GM12878 (cell line): ENCODE measurements at regions not wholly inside any gene's neighbourhood (a gene's known extent, or its start where the extent isn't known, plus 50 kb on each side); places are given as distances from the start of the nearest gene placed in this dataset.

Source experiments
- ATAC-seq: fragments of 200-7000 bp; cut with Tn5 transposase; 3 replicates; pipeline ENCODE4 v1.9.1; 2020; ENCODE audit warnings: mild to moderate bottlenecking, moderate library complexity
- BruUV-seq: library from RNA; stranded (reverse); fragments of 400-500 nt; replicated peaks from 2 replicates; lab custom pipeline; 2021; lab: Mats Ljungman, UMichigan
- CTCF ChIA-PET: fragments of 300-600 bp; sonication (Branson Sonifier 250); formaldehyde crosslinking; extraction: SDS; loops from one replicate; lab custom pipeline; 2021; ENCODE audit warnings: inconsistent platforms; lab: Yijun Ruan, JAX
- POLR2A ChIA-PET: fragments of 350-600 bp; formaldehyde crosslinking; extraction: SDS; loops from one replicate; lab custom pipeline; 2021; ENCODE audit warnings: inconsistent platforms; lab: Charles Lee
- RAD21 ChIA-PET: fragments of 300-600 bp; sonication (Branson Sonifier 250); formaldehyde crosslinking; loops from one replicate; lab custom pipeline; 2023; ENCODE audit warnings: antibody characterized with exemption; ENCODE audit not compliant: unreplicated experiment; lab: Charles Lee
- SMC1A ChIA-PET: fragments of 300-600 bp; sonication (Branson Sonifier 250); formaldehyde crosslinking; loops from one replicate; lab custom pipeline; 2023; ENCODE audit not compliant: unreplicated experiment, uncharacterized antibody; lab: Charles Lee
- DNase-seq: peaks from one replicate; pipeline ENCODE4 v3.0.0-alpha.2; 2011; ENCODE audit warnings: low read depth, low spot score
- FAIRE-seq: peaks from 3 replicates; lab custom pipeline; 2011; peaks lifted over from hg19 to GRCh38; lab: Jason Lieb, UNC
- H2AFZ ChIP-seq: 2 replicates; pipeline ENCODE4 v1.6.0; 2011; ENCODE audit warnings: low read depth, low read length, control low read depth; ENCODE audit not compliant: control insufficient read depth
- H3K27ac ChIP-seq: 2 replicates; pipeline ENCODE4 v1.5.1; 2011; ENCODE audit warnings: control low read depth; ENCODE audit not compliant: control insufficient read depth, insufficient read depth
- H3K27me3 ChIP-seq, 2 experiments: replicated peaks in 1 of 2; 2 replicates each; pipeline versions ENCODE4 v1.6.0 to v1.6.1; 2011; ENCODE audit warnings: low read length in 1 of 2; ENCODE audit not compliant: control insufficient read depth in 2 of 2, insufficient read depth in 2 of 2
- H3K36me3 ChIP-seq, 2 experiments: 2 replicates each; pipeline ENCODE4 v1.5.1; 2011; ENCODE audit warnings: low read length in 1 of 2; ENCODE audit not compliant: control insufficient read depth in 2 of 2, insufficient read depth in 2 of 2
- H3K4me1 ChIP-seq: 2 replicates; pipeline ENCODE4 v1.6.1; 2011; ENCODE audit warnings: mild to moderate bottlenecking, low read length, moderate library complexity, mixed read lengths; ENCODE audit not compliant: control insufficient read depth, insufficient read depth
- H3K4me2 ChIP-seq: 2 replicates; pipeline ENCODE4 v1.6.0; 2011; ENCODE audit warnings: control low read depth; ENCODE audit not compliant: control insufficient read depth, insufficient read depth
- H3K4me3 ChIP-seq: fragments of 200-600 bp; sonication (generic); 2 replicates; pipeline ENCODE4 v1.5.1; 2016
- H3K79me2 ChIP-seq: 2 replicates; pipeline ENCODE4 v1.6.0; 2011; ENCODE audit warnings: low read length; ENCODE audit not compliant: control insufficient read depth, insufficient read depth
- H3K9ac ChIP-seq: 2 replicates; pipeline ENCODE4 v1.8.0; 2011; ENCODE audit warnings: low read length, control low read depth, mixed read lengths; ENCODE audit not compliant: control insufficient read depth, insufficient read depth
- H3K9me3 ChIP-seq: replicated peaks from 3 replicates; pipeline ENCODE4 v1.5.1; 2011; ENCODE audit warnings: mild to moderate bottlenecking, low read length; ENCODE audit not compliant: control insufficient read depth, insufficient read depth
- H4K20me1 ChIP-seq: 2 replicates; pipeline ENCODE4 v1.6.0; 2011; ENCODE audit not compliant: control insufficient read depth, insufficient read depth
- ATF2 ChIP-seq: IDR thresholded peaks from 2 replicates; pipeline ENCODE4 v1.6.1; 2012; ENCODE audit warnings: low read length, inconsistent platforms
- ATF3 ChIP-seq: IDR thresholded peaks from 2 replicates; pipeline ENCODE4 v1.6.1; 2011; ENCODE audit warnings: low read depth, mild to moderate bottlenecking, low read length, moderate library complexity, borderline replicate concordance; ENCODE audit errors: extremely low read depth
- BMI1 ChIP-seq: fragments of 450-650 bp; IDR thresholded peaks from 2 replicates; pipeline ENCODE4 v1.6.1; 2016; ENCODE audit warnings: mild to moderate bottlenecking, moderate library complexity, borderline replicate concordance
- CEBPB ChIP-seq, 2 experiments: fragments of 150-350 bp in 1 of 2; IDR thresholded peaks; 2 replicates each; pipeline ENCODE4 v1.6.1; 2012 to 2014; ENCODE audit warnings: low read depth in 2 of 2, low read length in 2 of 2, borderline replicate concordance in 1 of 2, inconsistent platforms in 1 of 2
- GABPA ChIP-seq: IDR thresholded peaks from 2 replicates; pipeline ENCODE4 v1.6.1; 2014; ENCODE audit warnings: antibody characterized with exemption, low read depth, mild to moderate bottlenecking, inconsistent platforms
- HDAC6 ChIP-seq: fragments of 200-600 bp; sonication (generic); IDR thresholded peaks from one replicate; pipeline ENCODE4 v1.8.0; 2017; ENCODE audit warnings: antibody characterized with exemption; ENCODE audit not compliant: unreplicated experiment
- MYC ChIP-seq: IDR thresholded peaks from 2 replicates; pipeline ENCODE4 v1.6.1; 2011; ENCODE audit warnings: mild to moderate bottlenecking, low read length, moderate library complexity, inconsistent platforms; ENCODE audit not compliant: insufficient read depth, insufficient replicate concordance, insufficient read length, severe bottlenecking
- RAD51 ChIP-seq: fragments of 450-650 bp; IDR thresholded peaks from 2 replicates; pipeline ENCODE4 v1.6.1; 2016; ENCODE audit warnings: moderate library complexity, mild to moderate bottlenecking, inconsistent platforms
- SMARCA5 ChIP-seq: fragments of 450-650 bp; IDR thresholded peaks from 2 replicates; pipeline ENCODE4 v1.6.1; 2017; ENCODE audit warnings: mild to moderate bottlenecking
- ZNF274 ChIP-seq: IDR thresholded peaks from one replicate; pipeline ENCODE4 v1.8.0; 2011; ENCODE audit not compliant: insufficient read length, insufficient read depth
- WGBS: methylation state at CpG from one replicate; pipeline ENCODE4 v1.1.6; 2016; ENCODE audit warnings: low lambda C conversion rate; ENCODE audit not compliant: insufficient replicate concordance, insufficient coverage; ENCODE audit errors: missing lambda C conversion rate; 5-methylcytosine and 5-hydroxymethylcytosine counted together
- in situ Hi-C: fragments of 300-500 bp; cut with MboI; formaldehyde crosslinking; loops from 9 replicates; pipeline ENCODE4 v1.14.3; 2018; ENCODE audit warnings: mixed read lengths
- intact Hi-C: fragments of 100-400 bp; cut with micrococcal nuclease; formaldehyde crosslinking; loops from one replicate; pipeline ENCODE4 v1.14.2; 2022; ENCODE audit not compliant: unreplicated experiment
- TF ChIP-seq, protein P1 (sequence below): fragments of 450-650 bp; conservative IDR thresholded peaks from 2 replicates; pipeline ENCODE4 v1.6.1; 2017; ENCODE audit warnings: mild to moderate bottlenecking, moderate library complexity
- TF ChIP-seq, protein P2 (sequence below): fragments of 450-650 bp; IDR thresholded peaks from 2 replicates; pipeline ENCODE4 v1.6.1; 2017; ENCODE audit warnings: mild to moderate bottlenecking

GRCh38 chr10:120105492-120105891 lies 213.0 kb downstream of the SEC23IP start:
- ChIA-PET CTCF (interaction anchor here (1.2 kb wide), 1 partner anchor 11 kb away, joined by 3 read pairs; no protein-coding TSS in a partner anchor), POLR2A (no interaction called here), RAD21 (no interaction called here), SMC1A (no interaction called here)
- H2AFZ ChIP-seq = no peak overlapping the region
- WGBS = 6% methylated on average over 1 of the region's 1 CpG
- ATAC-seq (no peak), FAIRE-seq (no peak), DNase-seq (no peak)
- no peak overlapping the region for H3K27ac ChIP-seq
- BruUV-seq = no TSS peak
- H3K9me3 ChIP-seq = no peaks in the 10 kb centered on the region
- no peaks in the 10 kb centered on the region for H3K4me1 ChIP-seq
- peaks cover 2 to 3% of the 10 kb centered on the region in 2 experiments; a peak in 2 of 4 replicates for H3K27me3 ChIP-seq
- H4K20me1 ChIP-seq = no peaks in the 10 kb centered on the region
- no peaks in the 10 kb centered on the region for H3K36me3 ChIP-seq
- no peak overlapping the region for H3K4me2 ChIP-seq
- in situ Hi-C loops = no loop called here
- H3K79me2 ChIP-seq = no peaks in the 10 kb centered on the region
- intact Hi-C loops = no loop called here
- H3K9ac ChIP-seq = no peak overlapping the region
- no peak overlapping the region for H3K4me3 ChIP-seq
- TF ChIP-seq ATF2 = no peak
- no peak for TF ChIP-seq RAD51
- no peak for TF ChIP-seq ATF3

DNA sequence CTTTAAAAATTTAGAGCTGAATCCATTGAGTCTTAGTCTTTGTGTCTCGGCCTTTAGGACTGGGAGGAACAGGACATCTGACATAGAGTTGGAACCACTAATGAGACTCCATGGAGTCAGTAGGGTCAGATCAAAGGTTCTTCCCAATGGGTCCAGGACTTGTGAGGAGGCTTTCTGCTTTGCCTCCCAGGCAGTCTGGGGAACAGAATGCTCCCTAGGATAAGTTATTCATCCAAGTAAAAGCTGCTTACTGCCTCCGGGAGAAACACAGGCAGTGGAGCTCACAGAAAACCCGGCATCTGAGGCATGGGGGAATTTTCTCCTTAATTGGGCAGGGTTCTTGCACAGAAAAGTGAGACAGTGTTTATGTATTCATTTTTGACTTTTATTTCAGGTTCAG lies 216.4 kb downstream of the SEC23IP start:
- Histone ChIP-seq H2AFZ (no peak overlapping the region), H3K4me3 (no peak overlapping the region), H3K4me1 (no peaks in the 10 kb centered on the region), H3K36me3 (no peaks in the 10 kb centered on the region), H3K9ac (no peak overlapping the region), H3K27me3 (peaks cover 2% of the 10 kb centered on the region in 2 experiments; a peak in 2 of 4 replicates), H3K9me3 (no peaks in the 10 kb centered on the region), H3K79me2 (no peaks in the 10 kb centered on the region), H3K4me2 (no peak overlapping the region), H3K27ac (no peak overlapping the region), H4K20me1 (no peaks in the 10 kb centered on the region)
- FAIRE-seq (no peak), ATAC-seq (no peak), DNase-seq (no peak)
- BruUV-seq = no TSS peak
- ChIA-PET CTCF (interaction anchor here (1.1 kb wide), 1 partner anchor 226 kb away, joined by 3 read pairs; no protein-coding TSS in a partner anchor), POLR2A (no interaction called here), SMC1A (interaction anchor here (0.6 kb wide), 1 partner anchor 55 kb away, joined by 3 read pairs; no protein-coding TSS in a partner anchor), RAD21 (no interaction called here)
- in situ Hi-C loops (no loop called here), intact Hi-C loops (no loop called here)
- 50% methylated on average over 3 of the region's 3 CpGs for WGBS
- TF ChIP-seq GABPA (no peak), ZNF274 (no peak), MYC (no peak), CEBPB (IDR thresholded peaks at IDR 0.05; ENCODE audit: borderline replicate concordance in 1 of 2, low read depth in 2 of 2, low read length in 2 of 2) (no peak), BMI1 (no peak), SMARCA5 (no peak), HDAC6 (no peak)
- TF ChIP-seq, protein P1, sequence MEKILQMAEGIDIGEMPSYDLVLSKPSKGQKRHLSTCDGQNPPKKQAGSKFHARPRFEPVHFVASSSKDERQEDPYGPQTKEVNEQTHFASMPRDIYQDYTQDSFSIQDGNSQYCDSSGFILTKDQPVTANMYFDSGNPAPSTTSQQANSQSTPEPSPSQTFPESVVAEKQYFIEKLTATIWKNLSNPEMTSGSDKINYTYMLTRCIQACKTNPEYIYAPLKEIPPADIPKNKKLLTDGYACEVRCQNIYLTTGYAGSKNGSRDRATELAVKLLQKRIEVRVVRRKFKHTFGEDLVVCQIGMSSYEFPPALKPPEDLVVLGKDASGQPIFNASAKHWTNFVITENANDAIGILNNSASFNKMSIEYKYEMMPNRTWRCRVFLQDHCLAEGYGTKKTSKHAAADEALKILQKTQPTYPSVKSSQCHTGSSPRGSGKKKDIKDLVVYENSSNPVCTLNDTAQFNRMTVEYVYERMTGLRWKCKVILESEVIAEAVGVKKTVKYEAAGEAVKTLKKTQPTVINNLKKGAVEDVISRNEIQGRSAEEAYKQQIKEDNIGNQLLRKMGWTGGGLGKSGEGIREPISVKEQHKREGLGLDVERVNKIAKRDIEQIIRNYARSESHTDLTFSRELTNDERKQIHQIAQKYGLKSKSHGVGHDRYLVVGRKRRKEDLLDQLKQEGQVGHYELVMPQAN = no peak
- TF ChIP-seq, protein P2, sequence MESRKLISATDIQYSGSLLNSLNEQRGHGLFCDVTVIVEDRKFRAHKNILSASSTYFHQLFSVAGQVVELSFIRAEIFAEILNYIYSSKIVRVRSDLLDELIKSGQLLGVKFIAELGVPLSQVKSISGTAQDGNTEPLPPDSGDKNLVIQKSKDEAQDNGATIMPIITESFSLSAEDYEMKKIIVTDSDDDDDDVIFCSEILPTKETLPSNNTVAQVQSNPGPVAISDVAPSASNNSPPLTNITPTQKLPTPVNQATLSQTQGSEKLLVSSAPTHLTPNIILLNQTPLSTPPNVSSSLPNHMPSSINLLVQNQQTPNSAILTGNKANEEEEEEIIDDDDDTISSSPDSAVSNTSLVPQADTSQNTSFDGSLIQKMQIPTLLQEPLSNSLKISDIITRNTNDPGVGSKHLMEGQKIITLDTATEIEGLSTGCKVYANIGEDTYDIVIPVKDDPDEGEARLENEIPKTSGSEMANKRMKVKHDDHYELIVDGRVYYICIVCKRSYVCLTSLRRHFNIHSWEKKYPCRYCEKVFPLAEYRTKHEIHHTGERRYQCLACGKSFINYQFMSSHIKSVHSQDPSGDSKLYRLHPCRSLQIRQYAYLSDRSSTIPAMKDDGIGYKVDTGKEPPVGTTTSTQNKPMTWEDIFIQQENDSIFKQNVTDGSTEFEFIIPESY = no peak
